ENCODE measurements at regions not wholly inside any gene's neighbourhood (a gene's known extent, or its start where the extent isn't known, plus 50 kb on each side); places are given as distances from the start of the nearest gene placed in this dataset.
A peak's percentile ranks its signal among the peaks of the same experiment; 100 is the strongest.

DNA sequence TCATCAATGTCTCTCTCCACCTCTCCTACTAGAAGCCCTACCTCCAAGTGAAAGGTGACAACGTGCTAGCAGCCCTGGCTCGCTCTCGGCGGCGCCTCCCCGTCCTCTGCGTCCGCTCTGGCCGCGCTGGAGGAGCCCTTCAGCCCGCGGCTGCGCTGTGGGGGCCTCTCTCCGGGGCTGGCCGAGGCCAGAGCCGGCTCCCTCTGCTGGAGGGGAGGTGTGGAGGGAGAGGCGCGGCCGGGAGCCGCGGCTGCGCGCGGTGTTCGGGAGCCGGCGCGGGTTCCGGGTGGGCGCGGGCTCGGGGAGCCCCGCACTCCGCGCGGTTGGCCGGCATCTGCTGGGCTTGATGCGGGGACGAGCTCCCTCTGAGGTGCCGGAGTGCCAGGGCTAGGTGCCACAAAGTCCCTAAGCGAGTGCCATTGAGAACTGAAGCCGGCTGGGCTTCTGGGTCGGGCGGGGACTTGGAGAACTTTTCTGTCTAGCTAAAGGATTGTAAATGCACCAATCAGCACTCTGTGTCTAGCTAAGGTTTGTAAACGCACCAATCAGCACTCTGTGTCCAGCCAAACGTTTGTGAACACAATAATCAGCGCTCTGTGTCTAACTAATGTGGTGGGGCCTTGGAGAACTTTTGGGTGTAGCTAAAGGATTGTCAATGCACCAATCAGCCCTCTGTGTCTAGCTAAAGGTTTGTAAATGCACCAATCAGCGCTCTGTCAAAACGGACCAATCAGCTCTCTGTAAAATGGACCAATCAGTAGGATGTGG, 84.8 kb upstream of the ARRDC4 start (continued):
- TF ChIP-seq TEAD1 (CRISPR knock-in tag; IDR thresholded peaks at IDR 0.05) (no peak), CBFB (CRISPR knock-in tag; IDR thresholded peaks at IDR 0.05) (no peak), KLF6 (CRISPR knock-in tag; IDR thresholded peaks at IDR 0.05; ENCODE audit: borderline replicate concordance) (no peak), EP400 (IDR thresholded peaks at IDR 0.05) (peak; percentile 68), CREM (IDR thresholded peaks at IDR 0.05; ENCODE audit: low read depth) (peak; percentile 41; the same call in 1 of the 2 replicates), TBP (optimal IDR thresholded peaks at IDR 0.05; ENCODE audit: low read depth, low read length) (peak; percentile 38), MAFK (IDR thresholded peaks at IDR 0.05; ENCODE audit: low read length) (no peak), L3MBTL2 (IDR thresholded peaks at IDR 0.05) (peak; percentile 73), TAF9B (IDR thresholded peaks at IDR 0.05; ENCODE audit: partially characterized antibody) (peak; percentile 71), NR2C2 (CRISPR knock-in tag; IDR thresholded peaks at IDR 0.05) (peak; percentile 45; the same call in 1 of the 2 replicates), NR2C2 (tag; IDR thresholded peaks at IDR 0.05) (peak; percentile 31; the same call in 1 of the 2 replicates), ZBTB5 (IDR thresholded peaks at IDR 0.05) (no peak), POLR2AphosphoS5 (IDR thresholded peaks at IDR 0.05; ENCODE audit: control insufficient read depth, insufficient read depth, low read depth, low read length) (peak; percentile 78; the same call in 1 of the 2 replicates), MGA (IDR thresholded peaks at IDR 0.05) (peak; percentile 70), RBBP5 (IDR thresholded peaks at IDR 0.05; ENCODE audit: borderline replicate concordance, insufficient read depth, low read length, poor library complexity, severe bottlenecking) (peak; percentile 76)

Measured in K562 (cell line).